Kidney tubule cell (primary cell): ENCODE measurements at regions not wholly inside any gene's neighbourhood (a gene's known extent, or its start where the extent isn't known, plus 50 kb on each side); places are given as distances from the start of the nearest gene placed in this dataset.

ENCODE experiments used
- DNase-seq: peaks from one replicate; pipeline ENCODE4 v3.0.0-alpha.2; 2018; ENCODE audit warnings: low spot score

GRCh38 chr18:78656346-78656925 is 323.2 kb upstream of the SALL3 start:
- no peak for DNase-seq

- no peak for DNase-seq
Measured at GRCh38 chr18:78658531-78658930, 321.1 kb upstream of the SALL3 start.

- no peak for DNase-seq
Measured at GRCh38 chr18:78659057-78659456, 320.6 kb upstream of the SALL3 start.

GRCh38 chr18:78659748-78660147 is 319.9 kb upstream of the SALL3 start:
- no peak for DNase-seq

DNA sequence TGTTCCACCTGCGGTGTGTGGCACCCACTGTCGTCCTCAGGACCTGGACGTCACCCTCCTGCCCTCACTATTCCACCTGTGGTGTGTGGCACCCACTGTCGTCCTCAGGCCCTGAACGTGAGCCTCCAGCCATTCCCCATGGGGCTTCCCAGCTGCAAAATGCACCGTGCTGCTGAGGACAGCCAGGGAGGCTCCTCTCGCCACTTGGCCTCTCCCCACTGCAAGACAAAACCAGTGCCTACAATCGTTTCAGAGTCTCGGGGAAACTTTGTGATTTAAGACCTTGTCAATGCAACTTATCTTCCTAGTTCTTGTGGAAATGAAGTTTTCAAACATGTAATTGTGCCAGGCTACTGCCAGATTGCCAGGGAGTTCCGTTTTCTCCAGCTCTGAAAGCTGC is 319.3 kb upstream of the SALL3 start:
- DNase-seq, result no peak

GRCh38 chr18:78661316-78661715 is 318.3 kb upstream of the SALL3 start:
- DNase-seq, result no peak

- DNase-seq, result no peak
Measured at GRCh38 chr18:78662879-78663278, 316.7 kb upstream of the SALL3 start.

DNA sequence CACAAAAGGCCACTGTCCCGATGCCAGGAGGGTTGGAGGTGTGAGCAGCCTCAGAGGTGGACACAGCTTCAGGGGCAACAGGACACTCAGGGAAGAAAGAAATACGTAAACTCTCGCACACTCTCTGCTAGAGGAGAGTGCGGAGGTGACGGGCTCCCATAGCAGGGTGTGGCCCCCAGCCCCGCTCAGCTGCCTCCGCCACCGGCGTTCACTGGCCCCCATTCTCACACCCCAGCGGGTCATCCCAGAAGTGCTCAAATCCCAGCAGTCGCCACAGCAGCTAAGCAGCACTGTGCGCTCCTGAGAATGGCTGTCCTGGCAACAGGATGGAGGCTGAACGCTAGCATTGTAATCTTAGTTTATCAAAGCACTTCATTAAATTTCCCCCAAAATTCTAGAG is 315.6 kb upstream of the SALL3 start:
- no peak for DNase-seq

- DNase-seq, result no peak
Measured at GRCh38 chr18:78664848-78665247, 314.8 kb upstream of the SALL3 start.

DNA sequence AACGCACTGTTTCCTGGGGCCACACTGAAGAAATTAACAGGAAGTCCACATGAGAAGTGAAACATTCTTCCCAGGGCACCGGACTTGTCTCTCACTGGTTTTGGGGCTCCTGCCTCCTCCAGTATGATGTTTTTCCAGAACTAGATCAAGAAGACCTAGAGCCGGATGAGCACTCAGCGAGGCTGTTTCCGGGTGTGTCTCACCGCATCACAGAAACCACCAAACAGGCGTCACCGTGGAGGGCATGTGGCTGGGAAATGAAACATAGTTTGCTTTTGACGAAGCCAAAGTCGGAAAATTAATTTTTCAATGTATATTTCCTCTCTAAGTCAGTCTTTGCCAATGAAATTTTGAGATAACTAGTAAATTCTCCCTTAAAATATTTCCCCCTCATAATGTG is 314.0 kb upstream of the SALL3 start:
- no peak for DNase-seq

- DNase-seq, result no peak
Measured at GRCh38 chr18:78666666-78667335, 312.8 kb upstream of the SALL3 start.

- DNase-seq, result no peak
Measured at GRCh38 chr18:78670778-78671391, 308.7 kb upstream of the SALL3 start.

- no peak for DNase-seq
Measured at GRCh38 chr18:78671551-78671950, 308.1 kb upstream of the SALL3 start.

DNA sequence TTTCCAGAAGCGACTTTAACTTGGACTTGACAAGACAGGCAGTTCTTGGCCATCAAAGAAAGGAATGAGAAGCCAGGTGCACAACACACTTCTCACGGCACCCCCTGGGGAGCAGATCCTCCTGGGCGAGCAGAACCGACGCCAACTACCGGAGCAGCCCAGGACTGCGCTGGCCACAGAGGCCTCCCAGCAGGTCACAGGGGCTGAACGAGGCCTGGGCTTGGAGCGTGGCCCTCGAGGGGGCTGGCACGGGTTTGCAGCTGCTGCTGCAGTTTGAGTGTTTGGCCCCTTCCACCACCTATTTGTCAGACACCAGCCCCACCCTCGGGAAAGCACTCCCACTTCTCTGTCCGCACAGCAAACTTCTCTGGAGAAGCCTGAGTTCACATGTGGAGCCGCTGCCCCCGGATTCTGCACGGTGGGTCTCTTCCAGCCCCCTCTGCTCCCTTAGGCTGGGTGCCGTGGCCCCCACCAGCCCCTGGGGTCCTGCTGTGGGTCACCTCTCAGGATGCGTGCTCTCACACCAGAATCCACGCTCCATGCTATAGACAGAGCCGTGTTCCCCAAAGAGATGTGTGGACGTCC is 306.7 kb upstream of the SALL3 start:
- DNase-seq, result no peak

DNA sequence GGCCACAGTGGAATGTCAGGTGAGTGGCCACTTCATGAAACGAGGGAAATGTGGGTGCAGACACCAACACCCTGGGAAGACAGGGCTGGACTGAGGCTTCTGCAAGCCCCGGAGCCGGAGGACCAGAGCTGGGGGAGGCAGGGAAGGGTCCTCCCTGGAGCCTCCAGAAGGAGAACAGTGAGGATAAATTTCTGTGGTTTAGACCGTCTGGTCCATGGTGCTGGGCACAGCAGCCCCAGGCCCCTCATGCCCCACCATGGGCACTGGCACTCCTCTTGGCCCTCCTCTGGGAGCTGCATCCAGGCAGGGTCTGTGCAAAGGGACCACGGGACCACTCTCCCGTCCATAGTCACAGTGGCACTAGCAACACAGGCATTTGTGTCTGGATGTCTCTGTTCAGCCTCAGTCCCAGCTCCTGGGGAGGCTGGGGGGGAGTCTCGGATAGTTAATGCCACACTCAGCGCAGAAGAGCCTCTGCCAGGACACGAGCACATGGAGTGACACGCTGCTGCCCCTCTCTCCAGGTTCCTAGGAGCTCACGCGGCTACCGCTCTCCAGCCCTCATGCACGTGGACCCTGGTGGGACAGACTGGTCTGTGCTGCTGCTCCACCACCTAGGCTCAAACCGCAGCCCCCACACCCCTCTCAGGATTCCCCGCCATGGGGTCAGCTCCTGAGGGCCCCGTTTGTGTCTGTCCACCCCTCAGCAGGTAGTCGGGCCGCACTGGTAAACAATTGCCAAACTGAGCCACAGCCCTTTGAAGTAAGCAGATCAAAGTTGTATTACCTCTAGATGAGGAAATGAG is 305.9 kb upstream of the SALL3 start:
- DNase-seq, result no peak

DNA sequence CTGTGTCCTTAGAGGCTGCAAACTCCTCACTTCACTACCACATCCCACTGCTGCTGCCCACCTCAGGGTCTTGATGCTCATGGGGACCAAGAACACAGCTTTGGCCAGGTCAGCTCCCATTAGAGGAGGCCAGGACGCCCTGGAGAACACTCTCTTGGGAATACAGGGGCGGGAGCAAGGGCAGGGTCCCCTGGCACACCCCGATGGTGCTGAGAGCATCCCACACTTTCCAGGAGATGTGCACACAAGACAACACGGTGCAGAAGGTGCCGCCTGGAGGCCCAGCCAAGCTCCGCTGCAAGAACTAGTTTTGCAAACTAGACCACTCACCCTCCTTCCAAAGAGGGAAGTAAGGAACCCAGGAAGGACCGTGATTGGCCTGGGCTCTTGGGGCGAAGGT is 304.4 kb upstream of the SALL3 start:
- no peak for DNase-seq

DNA sequence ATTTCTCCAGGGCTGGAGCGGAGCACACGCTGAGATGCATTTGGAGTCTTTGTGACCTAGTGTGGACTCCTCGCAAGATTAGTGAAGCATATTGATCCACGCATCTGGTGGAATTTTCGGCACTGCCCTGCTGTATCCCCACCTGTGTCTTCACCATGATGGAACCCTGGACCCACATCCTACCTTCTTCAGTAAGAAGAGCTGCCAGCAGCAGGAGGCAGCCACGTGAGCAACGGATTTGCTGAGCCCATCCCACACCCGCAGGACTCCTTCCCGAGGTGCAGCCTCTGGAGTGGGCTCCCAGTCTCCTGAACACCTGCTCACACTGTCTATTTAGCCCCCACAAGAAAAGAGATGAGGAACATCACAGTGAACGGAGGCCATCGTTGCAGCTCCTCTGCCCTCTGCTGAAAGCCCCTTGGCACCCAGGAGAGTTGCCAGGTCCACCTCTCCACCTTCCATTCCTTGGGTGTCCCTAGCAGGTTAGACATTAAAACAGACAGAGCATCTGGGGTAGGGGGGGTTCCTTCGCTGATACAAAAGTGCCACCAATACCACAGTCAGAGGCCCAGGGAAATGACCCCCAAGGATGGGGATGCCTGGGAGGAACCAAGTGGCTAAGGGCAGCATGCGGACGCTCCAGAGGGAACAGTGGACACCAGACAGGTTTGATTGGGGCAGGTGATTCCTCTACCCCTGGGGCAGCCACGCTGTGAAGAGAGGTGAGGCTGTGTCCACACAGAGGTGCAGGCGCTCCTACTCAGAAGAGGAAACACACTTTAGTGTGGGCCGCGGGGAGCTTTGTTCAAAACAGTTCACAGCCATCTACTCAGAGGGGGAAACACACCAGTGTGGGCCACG is 302.8 kb upstream of the SALL3 start:
- no peak for DNase-seq

GRCh38 chr18:78677483-78678317 is 301.9 kb upstream of the SALL3 start:
- DNase-seq, result no peak

DNA sequence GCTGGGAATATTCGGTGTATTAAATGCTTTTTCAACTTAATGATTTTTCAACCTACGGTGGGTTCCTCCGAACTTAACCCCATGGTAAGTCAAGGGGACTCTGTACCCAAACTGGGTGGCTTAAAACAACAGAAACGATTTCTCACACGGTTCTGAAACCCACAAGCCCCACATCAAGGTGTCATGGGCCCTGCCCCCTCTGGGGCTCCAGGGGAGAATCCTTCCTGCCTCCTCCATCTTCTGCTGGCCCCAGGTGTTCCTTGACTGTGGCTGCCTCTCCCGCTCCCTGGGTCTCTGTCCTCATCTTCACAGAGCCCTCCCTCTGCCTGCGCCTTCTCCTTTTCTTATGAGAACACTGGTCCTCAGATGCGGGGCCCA is 301.3 kb upstream of the SALL3 start:
- no peak for DNase-seq

- DNase-seq, result no peak
Measured at GRCh38 chr18:78679031-78679430, 300.6 kb upstream of the SALL3 start.
